ENCODE measurements at regions not wholly inside any gene's neighbourhood (a gene's known extent, or its start where the extent isn't known, plus 50 kb on each side); places are given as distances from the start of the nearest gene placed in this dataset.

GRCh38 chr3:94303897-94304296 lies 241.0 kb downstream of the NSUN3 start:
- Histone ChIP-seq H3K9me3 (no peaks in the 10 kb centered on the region), H3K27ac (no peak overlapping the region), H3K4me3 (no peak overlapping the region), H3K27me3 (ENCODE audit: insufficient read depth in 3 of 3, low read length in 2 of 3) (no peaks in the 10 kb centered on the region), H3K36me3 (ENCODE audit: insufficient read depth in 1 of 2, low read depth in 1 of 2) (no peaks in the 10 kb centered on the region), H3K4me1 (no peaks in the 10 kb centered on the region)
- DNase-seq (no peak), ATAC-seq (no peak)
- no peak for TF ChIP-seq CTCF (IDR thresholded peaks at IDR 0.05)
- 23 to 29% (median 25%) methylated on average over 3 of the region's 3 CpGs for WGBS, 3 donors
- intact Hi-C loops (cut with DNase I) = no loop called here

GRCh38 chr3:94304954-94305353 lies 242.1 kb downstream of the NSUN3 start:
- no peak for DNase-seq
- H3K27ac ChIP-seq = no peak overlapping the region
- intact Hi-C loops (cut with DNase I) = no loop called here
- H3K4me1 ChIP-seq = no peaks in the 10 kb centered on the region
- H3K27me3 ChIP-seq (ENCODE audit: insufficient read depth in 3 of 3, low read length in 2 of 3) = no peaks in the 10 kb centered on the region
- no peak overlapping the region for H3K4me3 ChIP-seq
- H3K36me3 ChIP-seq (ENCODE audit: insufficient read depth in 1 of 2, low read depth in 1 of 2) = no peaks in the 10 kb centered on the region
- no peak for TF ChIP-seq CTCF (IDR thresholded peaks at IDR 0.05)
- ATAC-seq = no peak
- WGBS, 3 donors = 72 to 77% (median 73%) methylated on average over 5 of the region's 5 CpGs
- H3K9me3 ChIP-seq = no peaks in the 10 kb centered on the region

GRCh38 chr3:94305835-94306611 lies 243.2 kb downstream of the NSUN3 start:
- no peak overlapping the region for H3K27ac ChIP-seq
- H3K36me3 ChIP-seq (ENCODE audit: insufficient read depth in 1 of 2, low read depth in 1 of 2) = no peaks in the 10 kb centered on the region
- ATAC-seq (no peak), DNase-seq (no peak)
- intact Hi-C loops (cut with DNase I) = no loop called here
- no peaks in the 10 kb centered on the region for H3K4me1 ChIP-seq
- H3K9me3 ChIP-seq = no peaks in the 10 kb centered on the region
- WGBS, 3 donors = 49 to 57% (median 51%) methylated on average over 16 of the region's 16 CpGs
- TF ChIP-seq CTCF (IDR thresholded peaks at IDR 0.05) = no peak
- H3K27me3 ChIP-seq (ENCODE audit: insufficient read depth in 3 of 3, low read length in 2 of 3) = no peaks in the 10 kb centered on the region
- H3K4me3 ChIP-seq = no peak overlapping the region

- TF ChIP-seq CTCF (IDR thresholded peaks at IDR 0.05) = no peak
- no peaks in the 10 kb centered on the region for H3K9me3 ChIP-seq
- ATAC-seq = no peak
- no peaks in the 10 kb centered on the region for H3K4me1 ChIP-seq
- intact Hi-C loops (cut with DNase I) = no loop called here
- no peak for DNase-seq
- no peaks in the 10 kb centered on the region for H3K27me3 ChIP-seq (ENCODE audit: insufficient read depth in 3 of 3, low read length in 2 of 3)
- no peak overlapping the region for H3K27ac ChIP-seq
- no peak overlapping the region for H3K4me3 ChIP-seq
- H3K36me3 ChIP-seq (ENCODE audit: insufficient read depth in 1 of 2, low read depth in 1 of 2) = no peaks in the 10 kb centered on the region
Observed at GRCh38 chr3:94307588-94307987, 244.7 kb downstream of the NSUN3 start.

GRCh38 chr3:94308767-94309166 lies 245.9 kb downstream of the NSUN3 start:
- no peaks in the 10 kb centered on the region for H3K4me1 ChIP-seq
- intact Hi-C loops (cut with DNase I) = no loop called here
- no peak overlapping the region for H3K4me3 ChIP-seq
- no peak overlapping the region for H3K27ac ChIP-seq
- TF ChIP-seq CTCF (IDR thresholded peaks at IDR 0.05) = no peak
- H3K9me3 ChIP-seq = no peaks in the 10 kb centered on the region
- H3K27me3 ChIP-seq (ENCODE audit: insufficient read depth in 3 of 3, low read length in 2 of 3) = no peaks in the 10 kb centered on the region
- ATAC-seq (no peak), DNase-seq (no peak)
- no peaks in the 10 kb centered on the region for H3K36me3 ChIP-seq (ENCODE audit: insufficient read depth in 1 of 2, low read depth in 1 of 2)
- WGBS, 3 donors = 65 to 68% (median 67%) methylated on average over 1 of the region's 1 CpG
